Smooth muscle cell (in vitro differentiated cells): ENCODE measurements at regions not wholly inside any gene's neighbourhood (a gene's known extent, or its start where the extent isn't known, plus 50 kb on each side); places are given as distances from the start of the nearest gene placed in this dataset.

Experiments
- DNase-seq: peaks from one replicate; lab custom pipeline; 2025; ENCODE audit not compliant: unreplicated experiment; lab: John Stamatoyannopoulos, UW
- H2AFZ ChIP-seq: fragments of 200-600 bp; sonication (generic); 2 replicates; pipeline ENCODE4 v1.6.0; 2016; ENCODE audit warnings: antibody characterized with exemption, low read depth, mild to moderate bottlenecking
- H3F3A ChIP-seq: fragments of 200-600 bp; sonication (generic); 2 replicates; pipeline ENCODE4 v1.6.0; 2017; ENCODE audit warnings: antibody characterized with exemption, low read depth
- H3K27ac ChIP-seq: fragments of 200-600 bp; sonication (generic); 2 replicates; pipeline ENCODE4 v1.5.1; 2016; ENCODE audit warnings: low read depth, mild to moderate bottlenecking
- H3K27me3 ChIP-seq: fragments of 200-600 bp; sonication (generic); 2 replicates; pipeline ENCODE4 v1.6.1; 2016; ENCODE audit warnings: low read depth, mild to moderate bottlenecking
- H3K36me3 ChIP-seq: fragments of 200-600 bp; sonication (generic); 2 replicates; pipeline ENCODE4 v1.5.1; 2016; ENCODE audit warnings: low read depth
- H3K4me1 ChIP-seq: fragments of 200-600 bp; sonication (generic); 2 replicates; pipeline ENCODE4 v1.5.1; 2016; ENCODE audit warnings: low read depth
- H3K4me2 ChIP-seq: fragments of 200-600 bp; sonication (generic); 2 replicates; pipeline ENCODE4 v1.6.0; 2016; ENCODE audit warnings: mild to moderate bottlenecking
- H3K4me3 ChIP-seq: fragments of 200-600 bp; sonication (generic); 2 replicates; pipeline ENCODE4 v1.5.1; 2016; ENCODE audit warnings: mild to moderate bottlenecking
- H3K79me2 ChIP-seq: fragments of 200-600 bp; sonication (generic); 2 replicates; pipeline ENCODE4 v1.6.0; 2016; ENCODE audit warnings: low read depth, mild to moderate bottlenecking
- H3K9ac ChIP-seq: fragments of 200-600 bp; sonication (generic); 2 replicates; pipeline ENCODE4 v1.6.0; 2016; ENCODE audit warnings: low read depth
- H3K9me3 ChIP-seq: fragments of 200-600 bp; sonication (generic); replicated peaks from 2 replicates; pipeline ENCODE4 v1.5.1; 2016; ENCODE audit warnings: low read depth
- H4K20me1 ChIP-seq: fragments of 200-600 bp; sonication (generic); 2 replicates; pipeline ENCODE4 v1.6.0; 2016; ENCODE audit warnings: low read depth
- WGBS: methylation state at CpG from one replicate; pipeline ENCODE4 v1.1.7; 2016; ENCODE audit warnings: low lambda C conversion rate; 5-methylcytosine and 5-hydroxymethylcytosine counted together
- TF ChIP-seq, protein P1 (sequence below): fragments of 200-600 bp; sonication (generic); IDR thresholded peaks from 2 replicates; pipeline ENCODE4 v1.5.1; 2017; ENCODE audit warnings: borderline replicate concordance, mild to moderate bottlenecking, antibody characterized with exemption; ENCODE audit not compliant: insufficient read depth, poor library complexity, severe bottlenecking

DNA sequence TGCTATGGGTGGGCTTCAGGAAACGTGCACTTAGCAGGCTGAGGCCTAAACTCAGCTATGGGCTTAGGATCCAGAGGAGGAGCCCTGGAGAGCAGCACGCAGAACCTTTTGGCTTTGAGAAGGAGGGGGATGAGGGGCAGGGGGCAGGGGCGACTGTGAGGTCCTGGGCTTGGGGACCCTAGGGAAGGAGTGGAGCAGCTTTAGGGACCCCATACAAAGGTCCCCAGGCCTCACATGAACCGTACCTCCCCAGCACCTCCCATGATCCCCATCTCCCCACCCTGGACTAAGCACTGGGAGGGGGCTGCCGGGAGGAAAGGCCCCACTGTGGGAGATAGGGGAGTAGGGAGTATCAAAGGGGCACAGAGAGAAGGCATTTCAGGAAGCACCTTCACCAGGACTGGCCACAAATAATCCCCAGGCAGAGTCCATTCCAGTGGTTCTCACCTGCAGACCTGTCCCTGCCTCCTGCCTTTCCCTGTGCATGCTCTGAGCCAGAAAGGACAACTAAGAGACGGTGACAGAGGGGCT is 62.0 kb upstream of the KLF13 start:
- WGBS: 97% methylated on average over 5 of the region's 6 CpGs
- Histone ChIP-seq H3F3A (no peaks in the 10 kb centered on the region), H3K9me3 (no peaks in the 10 kb centered on the region), H3K79me2 (no peaks in the 10 kb centered on the region), H2AFZ (no peak overlapping the region), H3K4me1 (peaks cover 18% of the 10 kb centered on the region), H3K27me3 (no peaks in the 10 kb centered on the region), H3K27ac (no peak overlapping the region), H4K20me1 (no peaks in the 10 kb centered on the region), H3K36me3 (no peaks in the 10 kb centered on the region), H3K9ac (no peak overlapping the region), H3K4me3 (no peak overlapping the region), H3K4me2 (no peak overlapping the region)
- TF ChIP-seq, protein P1, sequence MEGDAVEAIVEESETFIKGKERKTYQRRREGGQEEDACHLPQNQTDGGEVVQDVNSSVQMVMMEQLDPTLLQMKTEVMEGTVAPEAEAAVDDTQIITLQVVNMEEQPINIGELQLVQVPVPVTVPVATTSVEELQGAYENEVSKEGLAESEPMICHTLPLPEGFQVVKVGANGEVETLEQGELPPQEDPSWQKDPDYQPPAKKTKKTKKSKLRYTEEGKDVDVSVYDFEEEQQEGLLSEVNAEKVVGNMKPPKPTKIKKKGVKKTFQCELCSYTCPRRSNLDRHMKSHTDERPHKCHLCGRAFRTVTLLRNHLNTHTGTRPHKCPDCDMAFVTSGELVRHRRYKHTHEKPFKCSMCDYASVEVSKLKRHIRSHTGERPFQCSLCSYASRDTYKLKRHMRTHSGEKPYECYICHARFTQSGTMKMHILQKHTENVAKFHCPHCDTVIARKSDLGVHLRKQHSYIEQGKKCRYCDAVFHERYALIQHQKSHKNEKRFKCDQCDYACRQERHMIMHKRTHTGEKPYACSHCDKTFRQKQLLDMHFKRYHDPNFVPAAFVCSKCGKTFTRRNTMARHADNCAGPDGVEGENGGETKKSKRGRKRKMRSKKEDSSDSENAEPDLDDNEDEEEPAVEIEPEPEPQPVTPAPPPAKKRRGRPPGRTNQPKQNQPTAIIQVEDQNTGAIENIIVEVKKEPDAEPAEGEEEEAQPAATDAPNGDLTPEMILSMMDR: no peak
- no peak for DNase-seq

DNA sequence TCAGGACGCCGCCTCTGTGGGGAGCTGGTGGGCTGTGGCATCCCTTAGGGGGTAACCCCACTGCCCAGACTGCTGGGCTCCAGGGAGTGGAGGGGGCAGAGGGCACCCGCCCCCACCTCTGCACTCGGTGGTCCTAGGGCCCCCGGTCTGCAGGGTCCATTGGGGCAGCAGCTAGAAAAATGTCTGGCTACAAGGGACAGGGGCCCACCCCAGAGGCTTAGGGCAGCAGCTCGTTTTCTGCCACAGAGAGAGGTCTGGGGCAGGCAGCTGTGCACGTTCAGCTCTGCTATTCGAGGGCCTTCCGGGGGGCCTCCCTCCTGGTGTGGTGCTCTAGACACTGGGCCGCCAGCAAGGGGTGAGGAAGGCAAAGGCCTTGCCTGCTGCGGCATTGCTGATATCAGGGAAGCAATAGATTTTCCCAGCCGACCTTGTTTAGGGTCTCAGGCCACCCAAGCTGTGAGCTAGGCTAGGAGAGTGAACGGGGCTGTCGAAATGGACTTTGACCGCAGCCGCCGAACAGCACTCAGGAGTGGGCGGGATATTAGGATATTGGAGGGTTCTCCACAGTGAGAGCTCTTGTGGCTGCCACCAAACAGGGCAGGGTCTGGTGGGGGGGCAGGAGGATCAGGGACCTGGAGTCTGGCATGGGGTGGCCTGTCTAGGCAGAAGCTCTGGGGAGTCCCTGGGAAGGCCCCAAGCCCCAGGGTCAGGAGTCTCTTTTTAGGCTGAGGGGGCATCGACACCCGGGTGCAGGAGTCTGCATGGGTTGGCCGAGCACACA is 61.4 kb upstream of the KLF13 start:
- peaks cover 18% of the 10 kb centered on the region for H3K4me1 ChIP-seq
- H3F3A ChIP-seq: no peaks in the 10 kb centered on the region
- no peak overlapping the region for H2AFZ ChIP-seq
- no peaks in the 10 kb centered on the region for H3K9me3 ChIP-seq
- H3K79me2 ChIP-seq: no peaks in the 10 kb centered on the region
- 77% methylated on average over 21 of the region's 21 CpGs for WGBS
- TF ChIP-seq, protein P1: no peak
- no peak overlapping the region for H3K27ac ChIP-seq
- DNase-seq: no peak
- no peaks in the 10 kb centered on the region for H4K20me1 ChIP-seq
- H3K27me3 ChIP-seq: no peaks in the 10 kb centered on the region
- H3K9ac ChIP-seq: no peak overlapping the region
- no peak overlapping the region for H3K4me3 ChIP-seq
- peak overlapping the region; percentile 36 for H3K4me2 ChIP-seq
- H3K36me3 ChIP-seq: no peaks in the 10 kb centered on the region

DNA sequence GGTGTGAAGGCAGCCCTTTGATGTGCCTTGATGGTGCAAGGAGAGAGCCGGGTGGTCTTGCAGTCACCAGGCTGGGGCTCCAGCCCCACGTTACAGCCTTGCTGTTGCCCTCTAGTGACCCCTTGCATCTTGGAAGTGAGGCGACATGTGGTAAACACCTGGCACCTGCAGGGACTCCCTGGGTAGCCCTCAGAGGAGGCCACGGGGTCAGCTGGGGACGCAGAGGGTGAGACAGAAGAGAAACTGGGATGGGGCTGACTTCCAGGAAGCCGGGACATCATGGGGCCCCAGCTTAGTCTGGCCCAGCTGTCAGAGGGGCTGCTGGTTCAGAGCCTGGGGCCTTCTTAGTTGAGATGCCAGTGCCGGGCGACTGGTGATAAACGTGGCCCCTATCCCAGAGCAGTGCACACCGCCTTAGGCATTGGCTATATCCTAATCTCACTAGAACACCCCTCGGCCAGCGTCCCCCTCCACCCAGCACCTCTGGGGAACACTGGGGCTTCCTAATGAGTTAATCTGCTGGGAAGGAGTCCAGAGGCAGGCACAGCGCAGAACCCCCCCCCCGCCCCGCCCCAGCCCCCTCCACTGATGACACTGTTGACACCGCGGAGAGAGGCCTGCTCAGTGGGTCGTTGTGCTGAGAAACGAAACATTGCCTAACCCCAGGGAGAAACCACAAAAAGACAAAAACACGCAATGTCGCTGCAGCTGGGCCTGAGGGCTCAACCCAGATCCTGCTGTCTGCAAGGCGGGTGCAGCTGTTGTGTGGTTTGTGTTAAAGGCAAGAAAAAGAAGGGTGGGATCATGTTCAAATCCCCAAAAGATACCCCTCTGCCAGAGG is 60.5 kb upstream of the KLF13 start:
- no peaks in the 10 kb centered on the region for H4K20me1 ChIP-seq
- H3K27me3 ChIP-seq: no peaks in the 10 kb centered on the region
- H3K36me3 ChIP-seq: no peaks in the 10 kb centered on the region
- peak overlapping the region; percentile 36 for H3K4me2 ChIP-seq
- H3K4me3 ChIP-seq: no peak overlapping the region
- no peak overlapping the region for H2AFZ ChIP-seq
- 48% methylated on average over 16 of the region's 22 CpGs for WGBS
- no peaks in the 10 kb centered on the region for H3K79me2 ChIP-seq
- TF ChIP-seq, protein P1: no peak
- H3K4me1 ChIP-seq: peaks cover 18% of the 10 kb centered on the region
- no peaks in the 10 kb centered on the region for H3F3A ChIP-seq
- H3K9me3 ChIP-seq: no peaks in the 10 kb centered on the region
- no peak overlapping the region for H3K9ac ChIP-seq
- H3K27ac ChIP-seq: no peak overlapping the region
- DNase-seq: no peak
